ENCODE measurements at regions not wholly inside any gene's neighbourhood (a gene's known extent, or its start where the extent isn't known, plus 50 kb on each side); places are given as distances from the start of the nearest gene placed in this dataset.
"Not testable (repeated sequence)": the region's sequence is repeated elsewhere in the genome, so short reads cannot be mapped to it uniquely, and the experiment has no call there.

- intact Hi-C loops (cut with micrococcal nuclease) = no loop called here
Observed at GRCh38 chr3:4069796-4070195, 233.4 kb upstream of the SETMAR start.

- intact Hi-C loops (cut with micrococcal nuclease) = no loop called here
Observed at GRCh38 chr3:4071481-4072184, 231.5 kb upstream of the SETMAR start.

- intact Hi-C loops (cut with micrococcal nuclease) = not testable (repeated sequence)
Observed at GRCh38 chr3:4077278-4077677, 225.9 kb upstream of the SETMAR start.

GRCh38 chr3:4077950-4078349 is 225.2 kb upstream of the SETMAR start:
- intact Hi-C loops (cut with micrococcal nuclease) = no loop called here

GRCh38 chr3:4078903-4079302 is 224.3 kb upstream of the SETMAR start:
- intact Hi-C loops (cut with micrococcal nuclease) = no loop called here

GRCh38 chr3:4079339-4080195 is 223.6 kb upstream of the SETMAR start:
- intact Hi-C loops (cut with micrococcal nuclease) = no loop called here

- intact Hi-C loops (cut with micrococcal nuclease) = no loop called here
Observed at GRCh38 chr3:4083225-4084015, 219.7 kb upstream of the SETMAR start.

- intact Hi-C loops (cut with micrococcal nuclease) = no loop called here
Observed at GRCh38 chr3:4084271-4084670, 218.9 kb upstream of the SETMAR start.

- intact Hi-C loops (cut with micrococcal nuclease) = not testable (repeated sequence)
Observed at GRCh38 chr3:4086662-4087061, 216.5 kb upstream of the SETMAR start.

GRCh38 chr3:4091786-4092185 is 211.4 kb upstream of the SETMAR start:
- intact Hi-C loops (cut with micrococcal nuclease) = no loop called here

- intact Hi-C loops (cut with micrococcal nuclease) = no loop called here
Observed at GRCh38 chr3:4097801-4098200, 205.4 kb upstream of the SETMAR start.

- intact Hi-C loops (cut with micrococcal nuclease) = no loop called here
Observed at GRCh38 chr3:4099607-4100006, 203.6 kb upstream of the SETMAR start.

- intact Hi-C loops (cut with micrococcal nuclease) = no loop called here
Observed at GRCh38 chr3:4107430-4107829, 195.7 kb upstream of the SETMAR start.

GRCh38 chr3:4113811-4114522 is 189.2 kb upstream of the SETMAR start:
- intact Hi-C loops (cut with micrococcal nuclease) = no loop called here

GRCh38 chr3:4119119-4119518 is 184.1 kb upstream of the SETMAR start:
- intact Hi-C loops (cut with micrococcal nuclease) = no loop called here

- intact Hi-C loops (cut with micrococcal nuclease) = no loop called here
Observed at GRCh38 chr3:4125576-4125975, 177.6 kb upstream of the SETMAR start.

- intact Hi-C loops (cut with micrococcal nuclease) = no loop called here
Observed at GRCh38 chr3:4138150-4138785, 164.9 kb upstream of the SETMAR start.

- intact Hi-C loops (cut with micrococcal nuclease) = no loop called here
Observed at GRCh38 chr3:4138786-4139431, 164.3 kb upstream of the SETMAR start.

- intact Hi-C loops (cut with micrococcal nuclease) = no loop called here
Observed at GRCh38 chr3:4139462-4140140, 163.6 kb upstream of the SETMAR start.

GRCh38 chr3:4140921-4141320 is 162.2 kb upstream of the SETMAR start:
- intact Hi-C loops (cut with micrococcal nuclease) = no loop called here

Data from T-helper 2 cell treated with Interferon-gamma antibody and Interleukin-4, amounts not matched to agents 100 ng/mL and 5 ng/mL, for 36 hours (primary cell).